Activated T-helper 1 cell treated with anti-CD3 and anti-CD28 coated beads, Interleukin-2, amount 50 U/mL, for 16 hours (primary cell): ENCODE measurements at regions not wholly inside any gene's neighbourhood (a gene's known extent, or its start where the extent isn't known, plus 50 kb on each side); places are given as distances from the start of the nearest gene placed in this dataset.
A peak's percentile ranks its signal among the peaks of the same experiment; 100 is the strongest.

Source experiments
- DNase-seq, 2 donors: peaks; one replicate each; pipeline ENCODE4 v3.0.0-alpha.2; 2020; ENCODE audit warnings: low read depth in 1 of 2, low spot score in 1 of 2

GRCh38 chr6:90435207-90435899 lies 138.7 kb upstream of the BACH2 start:
- DNase-seq = no peak

- no peak for DNase-seq
Measured at GRCh38 chr6:90434094-90434493, 137.5 kb upstream of the BACH2 start.

GRCh38 chr6:90432937-90433336 lies 136.3 kb upstream of the BACH2 start:
- no peak for DNase-seq

GRCh38 chr6:90432041-90432775 lies 135.6 kb upstream of the BACH2 start:
- DNase-seq = no peak

- DNase-seq = no peak
Measured at GRCh38 chr6:90431576-90431975, 134.9 kb upstream of the BACH2 start.

GRCh38 chr6:90429713-90430112 lies 133.1 kb upstream of the BACH2 start:
- DNase-seq = no peak

GRCh38 chr6:90428514-90428913 lies 131.9 kb upstream of the BACH2 start:
- no peak for DNase-seq

- DNase-seq = no peak
Measured at GRCh38 chr6:90425161-90425641, 128.6 kb upstream of the BACH2 start.

GRCh38 chr6:90424580-90424979 lies 127.9 kb upstream of the BACH2 start:
- DNase-seq = no peak

- DNase-seq = no peak
Measured at GRCh38 chr6:90421666-90422065, 125.0 kb upstream of the BACH2 start.

- DNase-seq = no peak
Measured at GRCh38 chr6:90420500-90420899, 123.9 kb upstream of the BACH2 start.

GRCh38 chr6:90417385-90417784 lies 120.7 kb upstream of the BACH2 start:
- DNase-seq = no peak

- DNase-seq = no peak
Measured at GRCh38 chr6:90416322-90416721, 119.7 kb upstream of the BACH2 start.

GRCh38 chr6:90415178-90415577 lies 118.5 kb upstream of the BACH2 start:
- DNase-seq = no peak

- no peak for DNase-seq
Measured at GRCh38 chr6:90414352-90414751, 117.7 kb upstream of the BACH2 start.

- peak; percentile 47 to 52 for DNase-seq
Measured at GRCh38 chr6:90413867-90414266, 117.2 kb upstream of the BACH2 start.

- DNase-seq = no peak
Measured at GRCh38 chr6:90413396-90413795, 116.8 kb upstream of the BACH2 start.

- DNase-seq = no peak
Measured at GRCh38 chr6:90412538-90413369, 116.1 kb upstream of the BACH2 start.

- DNase-seq = peak; percentile 17 to 66
Measured at GRCh38 chr6:90411292-90411781, 114.7 kb upstream of the BACH2 start.

GRCh38 chr6:90409700-90410099 lies 113.1 kb upstream of the BACH2 start:
- DNase-seq = no peak

- DNase-seq = no peak
Measured at GRCh38 chr6:90406957-90407356, 110.3 kb upstream of the BACH2 start.
